K562 (cell line): ENCODE measurements at regions not wholly inside any gene's neighbourhood (a gene's known extent, or its start where the extent isn't known, plus 50 kb on each side); places are given as distances from the start of the nearest gene placed in this dataset.

Experiments used
- ATAC-seq: fragments of 200-7000 bp; cut with Tn5 transposase; 3 replicates; pipeline ENCODE4 v1.9.1; 2020; ENCODE audit warnings: moderate library complexity
- BruUV-seq: library from RNA; stranded (reverse); fragments of 400-500 nt; replicated peaks from 2 replicates; lab custom pipeline; 2021; lab: Mats Ljungman, UMichigan
- CTCF ChIA-PET: fragments of 300-600 bp; formaldehyde crosslinking; extraction: SDS; loops from one replicate; lab custom pipeline; 2021; ENCODE audit warnings: low intra/inter-chr PET ratio; lab: Yijun Ruan, JAX
- POLR2A ChIA-PET: fragments of 300-600, 350-650 bp; sonication (Branson Sonifier 250); formaldehyde crosslinking; extraction: SDS; loops from one replicate; lab custom pipeline; 2021; ENCODE audit warnings: antibody characterized with exemption, inconsistent platforms; lab: Yijun Ruan, JAX
- DNase-seq, 4 experiments: peaks; one replicate each; pipeline versions ENCODE4 v3.0.0 to v3.0.0-alpha.2; 2011 to 2018; ENCODE audit warnings: low spot score in 3 of 4, mixed read lengths in 3 of 4; ENCODE audit errors: extremely low read depth in 1 of 4
- FAIRE-seq: peaks from 2 replicates; lab custom pipeline; 2011; peaks lifted over from hg19 to GRCh38; lab: Jason Lieb, UNC
- H2AFZ ChIP-seq: 2 replicates; pipeline ENCODE4 v1.6.0; 2011; ENCODE audit warnings: low read depth, low read length, control low read depth, inconsistent platforms
- H3K27ac ChIP-seq: fragments of 200-600 bp; 3 replicates; pipeline ENCODE4 v1.8.0; 2011; ENCODE audit warnings: low read depth, mild to moderate bottlenecking, control low read depth, inconsistent platforms, low read length, moderate library complexity, mixed read lengths; ENCODE audit errors: extremely low read depth
- H3K27me3 ChIP-seq, 2 experiments: fragments of 300-600 bp in 1 of 2; 2 replicates in 1 of 2; 3 replicates in 1 of 2; pipeline versions ENCODE4 v1.6.0 to v1.8.0; 2011; ENCODE audit warnings: inconsistent platforms in 2 of 2, low read length in 2 of 2, mild to moderate bottlenecking in 1 of 2, mixed read lengths in 1 of 2, moderate library complexity in 1 of 2; ENCODE audit not compliant: control insufficient read depth in 2 of 2, insufficient read depth in 2 of 2
- H3K36me3 ChIP-seq: fragments of 300-600 bp; 3 replicates; pipeline ENCODE4 v1.8.0; 2011; ENCODE audit warnings: mild to moderate bottlenecking, low read length, inconsistent platforms; ENCODE audit not compliant: control insufficient read depth, insufficient read depth
- H3K4me1 ChIP-seq, 2 experiments: fragments of 200-600 bp in 1 of 2; replicated peaks in 1 of 2; 2 replicates in 1 of 2; 3 replicates in 1 of 2; pipeline versions ENCODE4 v1.5.1 to v1.8.0; 2011; ENCODE audit warnings: inconsistent platforms in 2 of 2, low read length in 2 of 2, mild to moderate bottlenecking in 1 of 2, mixed read lengths in 1 of 2, moderate library complexity in 1 of 2; ENCODE audit not compliant: control insufficient read depth in 2 of 2, insufficient read depth in 2 of 2
- H3K4me2 ChIP-seq: 2 replicates; pipeline ENCODE4 v1.6.1; 2011; ENCODE audit warnings: low read length, control low read depth, inconsistent platforms, mixed read lengths; ENCODE audit not compliant: insufficient read depth
- H3K4me3 ChIP-seq: fragments of 200-600 bp; sonication (generic), shearing (Covaris generic); 2 replicates; pipeline ENCODE4 v1.5.1; 2016; ENCODE audit warnings: control low read depth, inconsistent platforms
- H3K79me2 ChIP-seq: fragments of 200-600 bp; 3 replicates; pipeline ENCODE4 v1.8.0; 2011; ENCODE audit warnings: low read length, inconsistent platforms; ENCODE audit not compliant: control insufficient read depth, insufficient read depth
- H3K9ac ChIP-seq, 2 experiments: 2 replicates each; pipeline versions ENCODE4 v1.6.0 to v1.6.1; 2011; ENCODE audit warnings: low read depth in 2 of 2, low read length in 2 of 2, control low read depth in 1 of 2, inconsistent platforms in 1 of 2, mild to moderate bottlenecking in 1 of 2, mixed read lengths in 1 of 2; ENCODE audit not compliant: insufficient read depth in 1 of 2
- H3K9me1 ChIP-seq: one replicate; pipeline ENCODE4 v1.6.0; 2011; ENCODE audit warnings: inconsistent platforms, mild to moderate bottlenecking, low read length, moderate library complexity; ENCODE audit not compliant: control insufficient read depth, insufficient read depth
- H3K9me3 ChIP-seq: replicated peaks from 2 replicates; pipeline ENCODE4 v1.5.1; 2011; ENCODE audit warnings: low read depth, low read length, inconsistent platforms; ENCODE audit not compliant: control insufficient read depth, insufficient read depth
- H4K20me1 ChIP-seq: replicated peaks from 2 replicates; pipeline ENCODE4 v1.6.1; 2011; ENCODE audit warnings: low read length, inconsistent platforms, mixed read lengths; ENCODE audit not compliant: control insufficient read depth, insufficient read depth
- BRF2 ChIP-seq: IDR thresholded peaks from 3 replicates; pipeline ENCODE4 v1.6.1; 2011; ENCODE audit warnings: borderline replicate concordance, mild to moderate bottlenecking; ENCODE audit not compliant: insufficient read length, insufficient read depth
- GATAD2B ChIP-seq: fragments of 450-650 bp; IDR thresholded peaks from 2 replicates; pipeline ENCODE4 v1.6.1; 2017; ENCODE audit warnings: mild to moderate bottlenecking, borderline replicate concordance
- GTF2A2 ChIP-seq: IDR thresholded peaks from 2 replicates; pipeline ENCODE4 v1.6.1; 2016; ENCODE audit warnings: mild to moderate bottlenecking, missing genetic modification characterization, missing compliant biosample characterization
- L3MBTL2 ChIP-seq: fragments of 450-650 bp; IDR thresholded peaks from 2 replicates; pipeline ENCODE4 v1.6.1; 2016; ENCODE audit warnings: mild to moderate bottlenecking, moderate library complexity
- OTX1 ChIP-seq: fragments of 450-650 bp; formaldehyde crosslinking; IDR thresholded peaks from 2 replicates; pipeline ENCODE4 v1.4.0; 2022; ENCODE audit warnings: mild to moderate bottlenecking
- POU5F1 ChIP-seq: fragments of 150-350 bp; IDR thresholded peaks from 2 replicates; pipeline ENCODE4 v1.6.1; 2014; ENCODE audit warnings: borderline replicate concordance, low read length, low read depth, mild to moderate bottlenecking; ENCODE audit not compliant: partially characterized antibody
- RHOXF2B ChIP-seq: fragments of 250-450 bp; sonication (Bioruptor Pico); conservative IDR thresholded peaks from 2 replicates; pipeline ENCODE4 v1.5.1; 2021
- SFPQ ChIP-seq: fragments of 200-400 bp; formaldehyde crosslinking; IDR thresholded peaks from 2 replicates; pipeline ENCODE4 v1.6.1; 2017; ENCODE audit warnings: mild to moderate bottlenecking, low read depth, low read length, moderate library complexity
- TCF15 ChIP-seq: fragments of 250-450 bp; sonication (Bioruptor Pico); IDR thresholded peaks from 2 replicates; pipeline ENCODE4 v1.8.0; 2022; ENCODE audit warnings: moderate library complexity, mild to moderate bottlenecking, inconsistent platforms
- ZBTB26 ChIP-seq: fragments of 450-650 bp; formaldehyde crosslinking; IDR thresholded peaks from 2 replicates; pipeline ENCODE4 v1.4.0; 2022; ENCODE audit warnings: missing genetic modification characterization
- ZBTB7A ChIP-seq: IDR thresholded peaks from 2 replicates; pipeline ENCODE4 v1.6.1; 2011; ENCODE audit warnings: low read depth, mild to moderate bottlenecking, low read length, moderate library complexity, borderline replicate concordance; ENCODE audit not compliant: control insufficient read depth
- ZMIZ1 ChIP-seq, 2 experiments: fragments of 150-350 bp in 1 of 2; IDR thresholded peaks; 2 replicates each; pipeline ENCODE4 v1.6.1; 2012 to 2016; ENCODE audit warnings: low read depth in 2 of 2, low read length in 2 of 2, mild to moderate bottlenecking in 1 of 2, moderate library complexity in 1 of 2
- ZNF449 ChIP-seq: fragments of 250-450 bp; sonication (Bioruptor Pico); IDR thresholded peaks from 2 replicates; pipeline ENCODE4 v1.8.0; 2022; ENCODE audit warnings: moderate library complexity, mild to moderate bottlenecking, inconsistent platforms
- WGBS: fragments of 100-300 bp; shearing (Covaris generic); methylation state at CpG from one replicate; pipeline ENCODE4 v1.1.6; 2016; ENCODE audit warnings: low coverage, mixed read lengths; ENCODE audit not compliant: insufficient coverage; ENCODE audit errors: missing lambda C conversion rate; 5-methylcytosine and 5-hydroxymethylcytosine counted together
- in situ Hi-C: fragments of 300-500 bp; cut with MboI; formaldehyde crosslinking; loops from 4 replicates; pipeline ENCODE4 v1.15.0; 2018; ENCODE audit warnings: inconsistent platforms, mixed read lengths
- intact Hi-C: fragments of 100-400 bp; cut with micrococcal nuclease; formaldehyde crosslinking; loops from 2 replicates; pipeline ENCODE4 v1.14.2; 2022

GRCh38 chrX:146973283-146973682 is 158.7 kb upstream of the CXorf51A start:
- H2AFZ ChIP-seq, result no peak overlapping the region
- no peak for DNase-seq
- no TSS peak for BruUV-seq
- intact Hi-C loops, result no loop called here
- CTCF ChIA-PET, result no interaction called here
- no peaks in the 10 kb centered on the region for H3K4me1 ChIP-seq
- H3K4me3 ChIP-seq, result no peak overlapping the region
- H3K9ac ChIP-seq, result no peak overlapping the region
- no peaks in the 10 kb centered on the region for H3K36me3 ChIP-seq
- in situ Hi-C loops, result no loop called here
- no peak for ATAC-seq
- POLR2A ChIA-PET, result no interaction called here
- no peaks in the 10 kb centered on the region for H3K27me3 ChIP-seq
- no peaks in the 10 kb centered on the region for H3K79me2 ChIP-seq
- H3K27ac ChIP-seq, result no peak overlapping the region
- H3K9me1 ChIP-seq, result no peaks in the 10 kb centered on the region
- no peak for FAIRE-seq
- H3K9me3 ChIP-seq, result no peaks in the 10 kb centered on the region
- H4K20me1 ChIP-seq, result no peaks in the 10 kb centered on the region
- no peak overlapping the region for H3K4me2 ChIP-seq
- WGBS, result 0% methylated on average over 6 of the region's 6 CpGs
- TF ChIP-seq L3MBTL2, result no peak
- no peak for TF ChIP-seq ZBTB7A
- TF ChIP-seq ZMIZ1 (IDR thresholded peaks at IDR 0.05; ENCODE audit: low read depth in 2 of 2, low read length in 2 of 2), result no peak
- no peak for TF ChIP-seq POU5F1
- TF ChIP-seq TCF15, result no peak
- TF ChIP-seq ZNF449 (CRISPR knock-in tag), result no peak
- no peak for TF ChIP-seq SFPQ
- TF ChIP-seq BRF2, result no peak
- TF ChIP-seq OTX1, result no peak
- no peak for TF ChIP-seq GATAD2B
- TF ChIP-seq GTF2A2 (tag), result no peak
- TF ChIP-seq RHOXF2B, result no peak
- TF ChIP-seq ZBTB26, result no peak
